Right atrium auricular region (tissue), 2 donors: ENCODE measurements at regions not wholly inside any gene's neighbourhood (a gene's known extent, or its start where the extent isn't known, plus 50 kb on each side); places are given as distances from the start of the nearest gene placed in this dataset.

ENCODE experiments used
- DNase-seq: peaks from one replicate; pipeline ENCODE4 v3.0.0-alpha.2; 2019; ENCODE audit warnings: low spot score
- H3K27ac ChIP-seq, 2 donors: fragments of 200-600 bp; sonication (generic); 1 replicate in 1 of 2; 2 replicates in 1 of 2; pipeline ENCODE4 v1.5.1; 2016 to 2019
- H3K27me3 ChIP-seq, 2 donors: fragments of 200-600 bp; sonication (generic); one replicate each; pipeline versions ENCODE4 v1.5.1 to v1.6.0; 2017 to 2019
- H3K36me3 ChIP-seq: fragments of 200-600 bp; sonication (generic); one replicate; pipeline ENCODE4 v1.5.1; 2016
- H3K4me1 ChIP-seq, 2 donors: fragments of 200-600 bp; sonication (generic); one replicate each; pipeline versions ENCODE4 v1.5.1 to v1.6.0; 2017 to 2019
- H3K4me3 ChIP-seq, 2 donors: fragments of 200-600 bp; sonication (generic); 1 replicate in 1 of 2; 2 replicates in 1 of 2; pipeline ENCODE4 v1.5.1; 2017 to 2019; ENCODE audit warnings: mild to moderate bottlenecking in 1 of 2, moderate library complexity in 1 of 2
- H3K9me3 ChIP-seq, 2 donors: fragments of 200-600 bp; sonication (generic); one replicate each; pipeline ENCODE4 v1.5.1; 2019
- CTCF ChIP-seq, 2 donors: fragments of 200-600 bp; sonication (generic); IDR thresholded peaks; one replicate each; pipeline ENCODE4 v1.5.1; 2019; ENCODE audit warnings: antibody characterized with exemption in 2 of 2

GRCh38 chr4:43271946-43272345 is 379.4 kb downstream of the GRXCR1 start:
- H3K27me3 ChIP-seq: no peaks in the 10 kb centered on the region
- no peaks in the 10 kb centered on the region for H3K36me3 ChIP-seq
- no peak overlapping the region for H3K4me3 ChIP-seq
- DNase-seq: no peak
- H3K4me1 ChIP-seq: no peaks in the 10 kb centered on the region
- TF ChIP-seq CTCF (IDR thresholded peaks at IDR 0.05): no peak
- no peaks in the 10 kb centered on the region for H3K9me3 ChIP-seq
- H3K27ac ChIP-seq: no peak overlapping the region

- H3K27ac ChIP-seq: no peak overlapping the region
- DNase-seq: no peak
- no peak for TF ChIP-seq CTCF (IDR thresholded peaks at IDR 0.05)
Observed at GRCh38 chr4:43274376-43274775, 381.9 kb downstream of the GRXCR1 start.

GRCh38 chr4:43275779-43276178 is 383.3 kb downstream of the GRXCR1 start:
- no peak overlapping the region for H3K27ac ChIP-seq
- H3K9me3 ChIP-seq: no peaks in the 10 kb centered on the region
- no peak for TF ChIP-seq CTCF (IDR thresholded peaks at IDR 0.05)
- H3K36me3 ChIP-seq: no peaks in the 10 kb centered on the region
- H3K4me3 ChIP-seq: no peak overlapping the region
- DNase-seq: no peak
- no peaks in the 10 kb centered on the region for H3K27me3 ChIP-seq
- H3K4me1 ChIP-seq: no peaks in the 10 kb centered on the region

More at GRCh38 chr4:43274376-43274775, 381.9 kb downstream of the GRXCR1 start:
- no peaks in the 10 kb centered on the region for H3K4me1 ChIP-seq
- H3K9me3 ChIP-seq: no peaks in the 10 kb centered on the region
- H3K4me3 ChIP-seq: no peak overlapping the region
- H3K36me3 ChIP-seq: no peaks in the 10 kb centered on the region
- H3K27me3 ChIP-seq: no peaks in the 10 kb centered on the region

GRCh38 chr4:43276321-43276720 is 383.8 kb downstream of the GRXCR1 start:
- no peaks in the 10 kb centered on the region for H3K9me3 ChIP-seq
- no peaks in the 10 kb centered on the region for H3K36me3 ChIP-seq
- H3K4me1 ChIP-seq: no peaks in the 10 kb centered on the region
- no peak for TF ChIP-seq CTCF (IDR thresholded peaks at IDR 0.05)
- H3K4me3 ChIP-seq: no peak overlapping the region
- no peaks in the 10 kb centered on the region for H3K27me3 ChIP-seq
- no peak for DNase-seq
- H3K27ac ChIP-seq: no peak overlapping the region

GRCh38 chr4:43277003-43277402 is 384.5 kb downstream of the GRXCR1 start:
- no peak for TF ChIP-seq CTCF (IDR thresholded peaks at IDR 0.05)
- H3K9me3 ChIP-seq: no peaks in the 10 kb centered on the region
- no peaks in the 10 kb centered on the region for H3K27me3 ChIP-seq
- H3K4me1 ChIP-seq: no peaks in the 10 kb centered on the region
- DNase-seq: no peak
- no peak overlapping the region for H3K27ac ChIP-seq
- H3K4me3 ChIP-seq: no peak overlapping the region
- H3K36me3 ChIP-seq: no peaks in the 10 kb centered on the region

- Histone ChIP-seq H3K4me1 (no peaks in the 10 kb centered on the region), H3K9me3 (no peaks in the 10 kb centered on the region), H3K27me3 (no peaks in the 10 kb centered on the region), H3K4me3 (no peak overlapping the region), H3K36me3 (no peaks in the 10 kb centered on the region), H3K27ac (no peak overlapping the region)
- DNase-seq: no peak
- TF ChIP-seq CTCF (IDR thresholded peaks at IDR 0.05): no peak
Observed at GRCh38 chr4:43282534-43282933, 390.0 kb downstream of the GRXCR1 start.
